AG09319 (cell line): ENCODE measurements at regions not wholly inside any gene's neighbourhood (a gene's known extent, or its start where the extent isn't known, plus 50 kb on each side); places are given as distances from the start of the nearest gene placed in this dataset.

Experiments used
- DNase-seq: peaks from one replicate; pipeline ENCODE4 v3.0.0-alpha.2; 2010; ENCODE audit warnings: low read depth; ENCODE audit errors: extremely low read depth
- CTCF ChIP-seq: IDR thresholded peaks from 2 replicates; pipeline ENCODE4 v1.5.1; 2011; ENCODE audit warnings: low read depth, mild to moderate bottlenecking, inconsistent platforms, low read length, moderate library complexity

GRCh38 chr1:243916160-243916559, 66.1 kb upstream of the AKT3 start:
- DNase-seq, result no peak
- TF ChIP-seq CTCF, result no peak

- DNase-seq, result no peak
- TF ChIP-seq CTCF, result no peak
These were observed 62.3 kb upstream of the AKT3 start for GRCh38 chr1:243912347-243912746.

GRCh38 chr1:243910607-243911006, 60.6 kb upstream of the AKT3 start:
- no peak for DNase-seq
- TF ChIP-seq CTCF, result no peak

GRCh38 chr1:243903895-243904294, 53.9 kb upstream of the AKT3 start:
- no peak for DNase-seq
- TF ChIP-seq CTCF, result no peak

- no peak for DNase-seq
These were observed 53.0 kb upstream of the AKT3 start for GRCh38 chr1:243903041-243903440.

GRCh38 chr1:243902100-243902499, 52.1 kb upstream of the AKT3 start:
- no peak for DNase-seq
- TF ChIP-seq CTCF, result no peak

More at GRCh38 chr1:243903041-243903440, 53.0 kb upstream of the AKT3 start:
- no peak for TF ChIP-seq CTCF
